Fibroblast of pulmonary artery (primary cell): ENCODE measurements at regions not wholly inside any gene's neighbourhood (a gene's known extent, or its start where the extent isn't known, plus 50 kb on each side); places are given as distances from the start of the nearest gene placed in this dataset.

Experiments used
- DNase-seq: peaks from one replicate; pipeline ENCODE4 v3.0.0-alpha.2; 2010; ENCODE audit warnings: low read depth
- H3K4me3 ChIP-seq: replicated peaks from 2 replicates; pipeline ENCODE4 v1.5.1; 2011; ENCODE audit warnings: low read depth, mild to moderate bottlenecking, control low read depth, low read length, moderate library complexity
- CTCF ChIP-seq: IDR thresholded peaks from 2 replicates; pipeline ENCODE4 v1.5.1; 2011; ENCODE audit warnings: mild to moderate bottlenecking, control low read depth, low read length, inconsistent platforms; ENCODE audit errors: missing control alignments

GRCh38 chr1:184244962-184245361 lies 141.9 kb upstream of the C1orf21 start:
- no peak overlapping the region for H3K4me3 ChIP-seq
- no peak for DNase-seq
- no peak for TF ChIP-seq CTCF

- TF ChIP-seq CTCF, result no peak
- no peak overlapping the region for H3K4me3 ChIP-seq
- no peak for DNase-seq
Observed at GRCh38 chr1:184247671-184248070, 139.2 kb upstream of the C1orf21 start.

- DNase-seq, result no peak
- no peak overlapping the region for H3K4me3 ChIP-seq
- TF ChIP-seq CTCF, result no peak
Observed at GRCh38 chr1:184253921-184254320, 132.9 kb upstream of the C1orf21 start.

- H3K4me3 ChIP-seq, result no peak overlapping the region
- no peak for TF ChIP-seq CTCF
- DNase-seq, result no peak
Observed at GRCh38 chr1:184254849-184255248, 132.0 kb upstream of the C1orf21 start.

GRCh38 chr1:184255560-184255959 lies 131.3 kb upstream of the C1orf21 start:
- H3K4me3 ChIP-seq, result no peak overlapping the region
- DNase-seq, result no peak
- no peak for TF ChIP-seq CTCF

GRCh38 chr1:184257873-184258272 lies 129.0 kb upstream of the C1orf21 start:
- no peak for TF ChIP-seq CTCF
- no peak for DNase-seq
- H3K4me3 ChIP-seq, result no peak overlapping the region

GRCh38 chr1:184258525-184258924 lies 128.3 kb upstream of the C1orf21 start:
- no peak for DNase-seq
- no peak for TF ChIP-seq CTCF

More at GRCh38 chr1:184258525-184258924, 128.3 kb upstream of the C1orf21 start:
- H3K4me3 ChIP-seq, result no peak overlapping the region
